Suprapubic skin (tissue), 4 donors: ENCODE measurements at regions not wholly inside any gene's neighbourhood (a gene's known extent, or its start where the extent isn't known, plus 50 kb on each side); places are given as distances from the start of the nearest gene placed in this dataset.

Experiments used
- DNase-seq, 2 donors: peaks; one replicate each; pipeline ENCODE4 v3.0.0-alpha.2; 2019; ENCODE audit warnings: low spot score in 2 of 2
- H3K27ac ChIP-seq: fragments of 200-600 bp; sonication (generic); one replicate; pipeline ENCODE4 v1.5.1; 2019
- H3K27me3 ChIP-seq: fragments of 200-600 bp; sonication (generic); one replicate; pipeline ENCODE4 v1.5.1; 2019
- H3K36me3 ChIP-seq: fragments of 200-600 bp; sonication (generic); one replicate; pipeline ENCODE4 v1.5.1; 2019
- H3K4me1 ChIP-seq: fragments of 200-600 bp; sonication (generic); one replicate; pipeline ENCODE4 v1.5.1; 2019
- H3K4me3 ChIP-seq: fragments of 200-600 bp; sonication (generic); one replicate; pipeline ENCODE4 v1.5.1; 2019; ENCODE audit warnings: mild to moderate bottlenecking
- H3K9me3 ChIP-seq: fragments of 200-600 bp; sonication (generic); one replicate; pipeline ENCODE4 v1.5.1; 2019
- CTCF ChIP-seq, 2 donors: fragments of 200-600 bp in 1 of 2; fragments of 450-650 bp in 1 of 2; sonication (generic) in 1 of 2; IDR thresholded peaks; one replicate each; pipeline ENCODE4 v1.5.1; 2016 to 2019; ENCODE audit warnings: antibody characterized with exemption in 2 of 2, mild to moderate bottlenecking in 1 of 2, moderate library complexity in 1 of 2
- EP300 ChIP-seq: sonication (generic); formaldehyde crosslinking; IDR thresholded peaks from one replicate; pipeline ENCODE4 v1.6.1; 2017; ENCODE audit warnings: antibody characterized with exemption
- POLR2A ChIP-seq, 2 donors: fragments of 450-650 bp; IDR thresholded peaks; one replicate each; pipeline ENCODE4 v1.6.1; 2017; ENCODE audit warnings: antibody characterized with exemption in 2 of 2, mild to moderate bottlenecking in 2 of 2, moderate library complexity in 2 of 2
- POLR2AphosphoS5 ChIP-seq, 3 donors: sonication (generic); formaldehyde crosslinking; IDR thresholded peaks; one replicate each; pipeline ENCODE4 v1.6.1; 2017; ENCODE audit warnings: antibody characterized with exemption in 3 of 3
- WGBS: methylation state at CpG from one replicate; pipeline ENCODE4 v1.1.5; 2018; 5-methylcytosine and 5-hydroxymethylcytosine counted together

- 59% methylated on average over 1 of the region's 1 CpG for WGBS
Observed at GRCh38 chr3:84772841-84773240, 185.9 kb upstream of the CADM2 start.

GRCh38 chr3:84783281-84783680, 175.5 kb upstream of the CADM2 start:
- no peak overlapping the region for H3K27ac ChIP-seq
- TF ChIP-seq POLR2A (IDR thresholded peaks at IDR 0.05) (no peak), CTCF (IDR thresholded peaks at IDR 0.05) (no peak), POLR2AphosphoS5 (IDR thresholded peaks at IDR 0.05) (no peak), EP300 (no peak)
- no peaks in the 10 kb centered on the region for H3K36me3 ChIP-seq
- H3K4me3 ChIP-seq, result no peak overlapping the region
- H3K4me1 ChIP-seq, result no peaks in the 10 kb centered on the region
- WGBS, result 84% methylated on average over 1 of the region's 1 CpG
- DNase-seq, result no peak
- no peaks in the 10 kb centered on the region for H3K27me3 ChIP-seq
- peaks cover 3% of the 10 kb centered on the region for H3K9me3 ChIP-seq

More at GRCh38 chr3:84772841-84773240, 185.9 kb upstream of the CADM2 start:
- H3K4me3 ChIP-seq, result no peak overlapping the region
- no peak for TF ChIP-seq POLR2A (IDR thresholded peaks at IDR 0.05)
- no peak for TF ChIP-seq CTCF (IDR thresholded peaks at IDR 0.05)
- no peak for TF ChIP-seq POLR2AphosphoS5 (IDR thresholded peaks at IDR 0.05)
- TF ChIP-seq EP300, result no peak
- H3K4me1 ChIP-seq, result no peaks in the 10 kb centered on the region
- no peak overlapping the region for H3K27ac ChIP-seq
- no peak for DNase-seq
- peaks cover 9% of the 10 kb centered on the region for H3K9me3 ChIP-seq
- no peaks in the 10 kb centered on the region for H3K27me3 ChIP-seq
- H3K36me3 ChIP-seq, result no peaks in the 10 kb centered on the region

DNA sequence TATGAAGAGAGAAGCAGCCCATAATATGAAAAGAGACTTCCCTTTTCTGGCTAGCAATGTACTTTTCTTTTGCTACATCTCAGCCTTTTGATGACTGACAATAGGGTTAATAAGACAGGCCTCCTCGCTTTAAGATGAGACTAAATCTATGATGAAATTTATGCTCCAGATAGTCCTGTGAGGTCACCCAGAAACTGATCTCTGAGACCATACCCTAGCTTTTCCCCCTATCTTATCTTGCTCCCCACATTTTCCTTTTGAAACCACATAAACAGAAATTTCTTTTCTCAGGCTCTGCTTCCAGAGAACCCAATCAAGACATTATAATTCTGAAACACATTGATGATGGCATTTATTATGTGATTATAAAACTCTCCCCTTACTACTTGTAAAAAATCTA, 168.8 kb upstream of the CADM2 start:
- Histone ChIP-seq H3K4me1 (no peaks in the 10 kb centered on the region), H3K9me3 (no peaks in the 10 kb centered on the region), H3K4me3 (no peak overlapping the region), H3K27me3 (no peaks in the 10 kb centered on the region), H3K27ac (no peak overlapping the region), H3K36me3 (no peaks in the 10 kb centered on the region)
- no peak for DNase-seq
- WGBS, result 78% methylated on average over 1 of the region's 1 CpG
- TF ChIP-seq POLR2AphosphoS5 (IDR thresholded peaks at IDR 0.05), result no peak
- TF ChIP-seq EP300, result no peak
- TF ChIP-seq POLR2A (IDR thresholded peaks at IDR 0.05), result no peak
- no peak for TF ChIP-seq CTCF (IDR thresholded peaks at IDR 0.05)

DNA sequence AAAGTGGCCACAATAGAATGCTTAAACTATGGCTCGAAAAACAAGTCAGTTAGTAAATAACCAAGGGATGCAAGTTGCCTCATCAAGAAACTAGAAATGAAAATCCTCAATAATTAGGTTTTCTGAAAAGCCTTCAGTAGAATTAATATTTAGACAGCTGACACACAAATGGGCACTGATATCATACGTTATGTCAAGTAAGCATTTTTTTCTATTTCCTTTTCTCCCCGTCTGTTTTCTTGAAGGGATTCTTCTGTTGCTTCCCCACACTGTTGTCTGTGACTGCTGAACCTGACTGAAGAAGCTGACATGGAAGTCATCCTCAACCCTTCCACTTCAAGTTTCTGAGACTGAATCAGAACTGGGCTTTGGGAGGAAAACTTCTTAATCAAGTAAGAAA, 151.8 kb upstream of the CADM2 start:
- Histone ChIP-seq H3K27ac (no peak overlapping the region), H3K4me1 (no peaks in the 10 kb centered on the region), H3K4me3 (no peak overlapping the region), H3K9me3 (peaks cover 5% of the 10 kb centered on the region), H3K27me3 (no peaks in the 10 kb centered on the region), H3K36me3 (no peaks in the 10 kb centered on the region)
- no peak for TF ChIP-seq EP300
- 75% methylated on average over 3 of the region's 3 CpGs for WGBS
- DNase-seq, result no peak

DNA sequence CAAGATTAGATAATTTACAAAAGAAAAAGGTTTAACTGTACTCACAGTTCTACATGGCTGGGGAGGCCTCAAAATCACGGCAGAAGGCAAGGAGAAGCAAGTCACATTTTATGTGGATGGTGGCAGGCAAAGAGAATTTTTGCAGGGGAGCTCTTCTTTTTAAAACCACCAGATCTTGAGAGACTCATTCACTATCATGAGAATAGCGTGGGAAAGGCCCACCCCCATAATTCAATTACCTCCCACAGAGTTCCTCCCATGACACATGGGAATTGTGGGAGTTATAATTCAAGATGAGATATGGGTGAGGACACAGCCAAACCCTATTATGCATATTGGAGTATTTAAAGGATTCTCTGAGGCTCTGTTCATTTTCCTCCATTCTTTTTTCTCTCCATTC, 138.7 kb upstream of the CADM2 start:
- 62% methylated on average over 2 of the region's 2 CpGs for WGBS
- Histone ChIP-seq H3K27me3 (no peaks in the 10 kb centered on the region), H3K4me1 (no peaks in the 10 kb centered on the region), H3K27ac (no peak overlapping the region), H3K9me3 (no peaks in the 10 kb centered on the region), H3K36me3 (no peaks in the 10 kb centered on the region), H3K4me3 (no peak overlapping the region)
- TF ChIP-seq CTCF (IDR thresholded peaks at IDR 0.05) (no peak), POLR2A (IDR thresholded peaks at IDR 0.05) (no peak), EP300 (no peak), POLR2AphosphoS5 (IDR thresholded peaks at IDR 0.05) (no peak)
- DNase-seq, result no peak

- no peak for TF ChIP-seq CTCF (IDR thresholded peaks at IDR 0.05)
Observed at GRCh38 chr3:84820906-84821305, 137.9 kb upstream of the CADM2 start.

More at GRCh38 chr3:84820906-84821305, 137.9 kb upstream of the CADM2 start:
- Histone ChIP-seq H3K4me3 (no peak overlapping the region), H3K36me3 (no peaks in the 10 kb centered on the region), H3K27ac (no peak overlapping the region), H3K4me1 (no peaks in the 10 kb centered on the region), H3K27me3 (no peaks in the 10 kb centered on the region), H3K9me3 (no peaks in the 10 kb centered on the region)
- no peak for DNase-seq
